Stimulated activated CD8-positive, alpha-beta memory T cell treated with anti-CD3 and anti-CD28 coated beads, Interleukin-2, amount 100 ng/mL, for 48 hours (primary cell): ENCODE measurements at regions not wholly inside any gene's neighbourhood (a gene's known extent, or its start where the extent isn't known, plus 50 kb on each side); places are given as distances from the start of the nearest gene placed in this dataset.
"Not testable (repeated sequence)": the region's sequence is repeated elsewhere in the genome, so short reads cannot be mapped to it uniquely, and the experiment has no call there.

Experiments
- DNase-seq, 2 donors: peaks; one replicate each; pipeline ENCODE4 v3.0.0-alpha.2; 2020; ENCODE audit warnings: low read depth in 2 of 2

- DNase-seq = no peak
These were observed 78.4 kb downstream of the RNASET2 start for GRCh38 chr6:166877906-166878305.

- no peak for DNase-seq
These were observed 79.0 kb downstream of the RNASET2 start for GRCh38 chr6:166877349-166877748.

DNA sequence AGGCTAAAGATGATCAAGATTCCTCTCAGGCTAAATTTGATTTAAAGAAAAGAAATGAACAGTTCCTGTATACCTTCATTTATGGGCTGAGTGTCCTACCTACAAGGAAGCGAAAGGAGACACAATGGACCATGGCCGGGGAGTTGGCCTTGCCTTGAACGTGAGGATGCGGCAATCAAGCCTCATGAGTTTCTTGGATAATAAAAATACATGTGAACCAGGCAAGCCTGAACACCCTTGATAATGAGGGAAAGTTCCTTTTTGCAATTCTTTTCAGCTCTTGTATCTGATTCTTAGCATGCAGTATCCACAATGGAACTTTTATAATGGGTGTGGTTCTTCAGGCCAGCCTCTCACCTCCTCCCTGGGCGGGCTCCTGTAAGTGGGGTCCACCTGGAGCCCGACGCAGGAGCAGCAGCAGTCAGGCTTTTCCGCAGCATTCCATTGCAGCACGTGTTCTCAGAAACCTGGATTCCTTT lies 83.8 kb downstream of the RNASET2 start:
- DNase-seq = no peak

DNA sequence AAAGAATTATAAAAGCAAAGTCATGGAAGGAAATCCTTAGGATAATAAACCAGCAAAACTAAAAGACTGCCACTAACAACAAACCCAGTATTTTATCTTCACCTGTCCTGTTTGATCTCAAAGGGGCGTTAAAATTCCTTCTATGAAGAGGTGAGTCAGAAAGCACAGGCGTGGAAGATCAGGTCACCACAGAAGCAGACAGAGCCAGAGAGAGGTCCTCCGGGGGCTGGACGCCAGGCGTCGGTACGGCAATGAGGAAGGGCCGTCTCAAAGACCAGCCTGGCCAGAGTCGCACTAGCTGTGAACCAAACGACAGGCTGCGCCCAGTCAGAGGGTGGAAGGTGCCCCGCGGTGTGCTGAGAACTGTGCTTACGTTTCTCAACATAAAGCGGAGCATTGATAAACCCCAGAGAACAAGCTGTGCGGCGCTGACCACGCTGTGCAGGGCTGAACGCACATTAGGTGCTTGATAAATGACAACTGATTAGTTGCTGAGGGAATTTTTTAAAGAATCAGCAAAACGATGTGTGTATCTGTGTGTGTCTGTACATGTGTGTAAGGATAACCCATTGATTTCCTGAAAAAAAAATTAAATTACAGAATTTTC lies 85.6 kb downstream of the RNASET2 start:
- DNase-seq = no peak

GRCh38 chr6:166866839-166867637 lies 89.3 kb downstream of the RNASET2 start:
- DNase-seq = no peak

GRCh38 chr6:166864333-166864732 lies 92.0 kb downstream of the RNASET2 start:
- no peak for DNase-seq

DNA sequence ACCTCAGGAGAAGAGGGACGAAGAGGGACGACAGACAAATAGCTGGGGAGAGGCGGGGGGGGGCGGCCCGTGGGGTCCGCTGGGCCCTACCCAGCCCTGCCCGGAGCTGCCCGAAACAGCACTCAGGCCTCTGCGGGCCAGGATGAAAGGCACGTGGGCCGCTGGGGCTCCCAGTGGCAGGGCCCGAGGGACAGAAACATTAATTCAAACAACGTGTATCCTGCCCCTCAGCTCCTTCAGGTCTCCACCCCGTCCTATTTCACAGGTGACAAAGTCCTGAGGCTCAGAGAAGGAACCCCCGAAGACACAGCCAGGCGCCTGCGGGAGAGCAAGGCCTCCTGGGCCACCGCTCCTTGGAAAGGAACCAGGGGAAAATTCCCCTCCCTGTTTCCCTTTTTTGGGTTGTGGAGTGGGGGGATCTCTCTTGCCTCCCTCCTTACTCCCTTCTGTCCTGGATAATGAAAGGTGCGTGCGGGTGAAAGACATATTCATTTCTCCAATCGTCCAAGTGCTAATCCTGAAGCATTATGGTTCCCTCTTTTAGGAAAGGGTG lies 93.3 kb downstream of the RNASET2 start:
- no peak for DNase-seq

GRCh38 chr6:166862287-166862977 lies 93.9 kb downstream of the RNASET2 start:
- DNase-seq = no peak

DNA sequence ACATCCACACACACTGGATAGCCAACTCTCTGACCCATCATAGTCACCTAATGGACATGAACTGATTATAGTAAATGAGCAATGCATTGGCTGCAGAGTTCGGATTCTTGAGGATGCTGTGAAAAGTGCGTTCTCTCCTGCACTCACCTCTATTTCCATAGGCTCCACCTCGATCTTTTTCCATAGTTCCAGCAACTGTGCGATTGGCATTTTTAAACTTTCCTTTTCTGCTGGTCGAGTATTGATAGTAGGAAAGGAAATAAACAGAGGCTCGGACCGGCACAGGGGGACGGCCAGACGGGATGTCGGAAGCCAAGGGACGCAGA lies 94.4 kb downstream of the RNASET2 start:
- DNase-seq = no peak

DNA sequence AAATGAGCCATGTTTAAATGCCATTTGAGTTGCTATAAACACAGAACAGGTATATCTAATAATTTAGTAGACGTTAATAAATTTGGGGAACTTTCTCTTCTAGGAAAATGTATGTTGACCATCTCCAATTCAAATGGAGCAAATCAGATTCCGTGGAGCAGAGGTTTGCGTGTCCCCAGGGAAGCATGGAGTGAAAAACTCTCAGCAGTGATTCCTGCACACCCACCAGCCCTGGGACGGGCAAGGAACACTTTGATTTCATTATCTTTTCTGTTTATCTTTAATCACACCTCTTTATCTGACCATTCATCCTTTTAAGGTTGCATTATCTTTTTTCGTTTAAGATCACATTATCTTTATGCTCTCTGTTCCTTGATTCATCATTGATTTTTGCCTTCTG lies 95.0 kb downstream of the RNASET2 start:
- no peak for DNase-seq

DNA sequence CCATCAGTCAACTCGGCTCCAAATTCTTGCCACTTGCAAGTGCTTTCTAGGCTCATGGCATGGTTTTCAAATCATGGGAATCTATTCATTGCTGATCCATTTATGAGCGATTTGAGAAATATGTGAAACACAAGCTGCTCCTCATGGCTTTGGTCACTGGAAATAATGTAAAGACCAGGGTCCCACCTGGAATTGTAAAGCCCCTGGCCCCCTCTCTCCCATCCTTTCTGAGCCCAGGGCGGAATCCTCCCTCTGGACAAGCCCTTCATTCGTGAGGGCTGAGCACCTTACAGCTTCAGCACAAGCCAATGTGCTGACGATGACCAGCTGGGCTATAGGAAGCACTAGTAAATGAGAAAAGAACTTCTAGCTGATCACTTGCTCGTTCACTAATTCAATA lies 96.0 kb downstream of the RNASET2 start:
- no peak for DNase-seq

DNA sequence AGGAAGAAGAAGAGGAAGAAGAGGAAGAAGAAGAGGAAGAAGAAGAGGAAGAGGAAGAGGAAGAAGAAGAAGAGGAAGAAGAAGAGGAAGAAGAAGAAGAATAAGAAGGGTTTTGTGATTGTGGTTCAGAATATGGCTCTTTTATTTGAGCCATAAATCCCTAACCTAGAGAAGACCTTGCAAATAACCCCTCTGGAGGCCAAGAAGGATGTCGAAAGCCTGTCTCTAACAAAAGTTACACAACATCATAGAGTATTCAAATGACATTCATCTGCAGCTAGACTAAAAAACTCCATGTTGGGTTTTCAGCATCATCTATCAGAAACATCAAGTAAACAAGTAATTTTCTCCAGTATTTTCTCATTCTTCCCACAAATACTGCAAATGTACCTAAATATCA lies 100.9 kb downstream of the RNASET2 start:
- no peak for DNase-seq

DNA sequence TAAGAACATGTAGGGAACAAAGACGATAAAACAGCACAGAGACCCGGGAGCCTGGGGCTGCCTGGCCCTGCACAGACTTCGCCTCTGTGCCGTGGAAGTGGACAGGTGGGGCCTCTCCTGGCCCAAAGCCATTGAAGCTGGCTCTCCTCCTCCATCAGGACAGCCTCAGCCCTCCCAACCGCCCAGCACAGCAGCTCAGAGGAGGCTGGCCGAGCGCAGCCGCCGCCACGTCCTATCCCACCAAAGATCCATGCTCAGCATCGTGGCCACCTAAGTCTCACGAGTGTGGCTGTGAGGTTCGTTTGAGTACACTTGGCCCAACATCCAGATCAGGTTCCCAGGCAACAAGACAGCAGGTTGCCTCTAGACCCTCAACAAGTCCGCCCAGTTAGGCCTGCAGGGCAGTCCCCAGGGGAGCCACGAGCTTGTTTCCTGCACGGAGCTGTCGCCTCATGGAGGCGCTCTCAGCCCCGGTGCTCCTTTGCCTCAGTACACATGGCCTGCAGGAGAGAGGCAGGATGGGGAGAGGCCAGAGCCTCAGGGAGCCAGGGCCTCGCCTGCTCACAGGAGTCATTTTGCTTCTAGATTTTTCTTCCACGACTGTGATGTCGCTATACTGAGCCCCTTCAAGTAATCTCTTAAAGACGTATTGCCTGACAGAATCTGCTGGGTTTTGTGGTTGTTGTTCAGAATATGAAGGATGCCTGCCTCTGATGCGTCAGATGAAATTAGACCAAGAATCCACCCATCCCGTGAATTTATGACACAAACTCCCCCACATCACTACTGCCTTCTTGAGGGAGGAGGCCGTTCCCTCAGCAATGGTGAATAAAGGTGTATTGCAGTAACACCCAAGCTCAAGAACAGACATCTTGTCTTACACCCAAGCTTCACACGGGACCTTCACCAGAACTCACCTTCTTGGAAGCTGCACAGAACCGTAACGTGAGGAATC lies 102.7 kb downstream of the RNASET2 start:
- no peak for DNase-seq

DNA sequence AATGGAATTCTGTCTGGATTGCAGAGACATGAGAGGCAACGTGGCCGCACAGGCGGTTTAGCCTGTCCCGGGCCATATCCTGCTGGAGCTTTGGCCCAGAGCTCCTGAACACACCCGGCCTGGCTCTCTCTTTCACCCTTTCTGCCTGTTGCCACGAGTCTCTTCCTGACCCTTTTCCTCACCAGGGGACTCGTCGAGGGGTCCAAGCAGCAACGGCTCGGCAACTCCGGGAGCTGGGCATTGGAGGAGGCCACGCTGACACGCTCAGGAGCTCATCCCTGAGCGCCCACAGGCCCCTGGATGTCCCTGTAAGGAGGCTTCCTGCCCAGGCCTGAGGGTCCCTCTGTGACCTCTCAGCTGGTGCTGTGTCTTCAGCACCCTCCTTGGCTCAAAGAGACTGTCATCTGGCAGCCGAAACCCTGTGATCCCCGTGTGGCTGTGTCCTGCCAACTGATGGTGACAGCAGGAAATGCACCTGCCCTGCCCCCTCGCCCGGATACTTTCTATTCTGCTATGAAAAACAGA lies 103.8 kb downstream of the RNASET2 start:
- no peak for DNase-seq

DNA sequence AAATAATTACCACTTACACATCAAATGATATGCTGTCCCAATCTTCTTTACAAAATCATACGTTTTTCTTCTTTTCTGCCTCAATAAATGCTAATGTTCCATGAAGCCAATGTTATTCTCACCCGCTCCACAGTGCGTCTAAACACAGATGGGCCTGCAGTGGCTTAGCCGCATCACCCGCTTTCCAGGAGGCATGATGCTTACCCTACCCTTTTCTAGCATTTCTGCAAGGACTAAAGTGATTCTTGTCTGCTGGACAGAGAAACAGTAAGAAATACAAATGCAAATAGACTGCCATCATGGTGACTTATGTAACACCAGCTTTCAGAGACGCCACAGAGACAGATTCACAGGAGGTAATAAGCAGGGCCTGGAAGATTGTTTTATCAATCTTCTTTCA lies 104.4 kb downstream of the RNASET2 start:
- DNase-seq = no peak

DNA sequence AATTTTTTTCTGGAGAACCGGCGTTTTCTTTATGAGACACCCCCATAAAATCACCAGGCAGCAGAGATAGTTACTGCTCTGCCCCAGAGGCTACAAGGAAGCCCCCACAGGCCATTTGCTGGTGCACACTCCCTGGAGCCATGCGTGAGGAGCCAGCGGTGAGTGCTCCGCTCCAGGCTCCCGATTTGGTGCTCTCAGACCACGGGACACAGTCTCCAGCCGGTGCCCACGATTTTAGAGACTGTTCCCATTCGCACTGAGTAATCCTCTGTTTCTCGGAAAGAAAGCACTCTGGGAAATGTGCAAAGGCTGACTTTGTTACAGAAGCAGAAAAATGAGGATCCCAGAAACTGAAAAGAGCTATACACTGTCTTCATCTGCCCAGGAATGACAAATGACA lies 104.9 kb downstream of the RNASET2 start:
- no peak for DNase-seq

DNA sequence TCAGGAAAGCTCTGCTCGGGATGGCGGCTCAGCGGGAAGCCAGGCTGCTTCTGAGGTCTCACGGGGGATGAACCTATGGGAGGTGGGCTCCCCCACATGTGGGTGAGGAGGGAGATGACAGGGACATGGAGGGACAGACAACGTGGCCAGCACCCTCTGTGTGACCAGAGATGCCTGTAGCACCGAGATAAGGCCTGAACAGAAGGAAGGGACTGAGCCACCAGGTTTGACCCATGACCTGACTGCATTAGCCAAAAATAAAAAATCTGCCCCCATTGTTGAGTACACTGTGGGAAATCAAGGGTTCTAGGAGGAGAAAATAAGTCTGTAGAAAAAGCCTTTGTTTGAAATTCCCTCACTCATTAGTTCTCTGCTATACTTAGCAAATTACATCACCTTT lies 105.7 kb downstream of the RNASET2 start:
- no peak for DNase-seq

DNA sequence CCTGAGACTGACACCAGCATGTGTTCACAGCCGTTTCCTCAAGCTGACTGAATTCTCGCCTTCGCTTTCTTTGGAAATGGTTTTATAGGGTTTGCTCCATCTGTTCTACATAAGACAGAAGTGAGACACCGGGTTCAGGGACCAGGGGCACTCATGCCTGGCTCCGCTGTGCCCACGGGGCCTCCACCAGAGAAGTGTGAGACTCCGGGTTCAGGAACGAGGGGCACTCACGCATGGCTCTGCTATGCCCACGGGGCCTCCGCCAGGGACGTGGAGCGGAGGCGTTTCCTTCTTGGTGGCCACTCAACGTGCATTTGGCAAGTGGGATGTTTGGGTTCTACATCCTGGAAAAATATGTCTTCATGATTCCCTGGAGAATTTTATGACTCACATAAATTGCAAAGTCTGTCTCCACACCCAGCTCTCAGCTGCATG lies 106.6 kb downstream of the RNASET2 start:
- DNase-seq = no peak

DNA sequence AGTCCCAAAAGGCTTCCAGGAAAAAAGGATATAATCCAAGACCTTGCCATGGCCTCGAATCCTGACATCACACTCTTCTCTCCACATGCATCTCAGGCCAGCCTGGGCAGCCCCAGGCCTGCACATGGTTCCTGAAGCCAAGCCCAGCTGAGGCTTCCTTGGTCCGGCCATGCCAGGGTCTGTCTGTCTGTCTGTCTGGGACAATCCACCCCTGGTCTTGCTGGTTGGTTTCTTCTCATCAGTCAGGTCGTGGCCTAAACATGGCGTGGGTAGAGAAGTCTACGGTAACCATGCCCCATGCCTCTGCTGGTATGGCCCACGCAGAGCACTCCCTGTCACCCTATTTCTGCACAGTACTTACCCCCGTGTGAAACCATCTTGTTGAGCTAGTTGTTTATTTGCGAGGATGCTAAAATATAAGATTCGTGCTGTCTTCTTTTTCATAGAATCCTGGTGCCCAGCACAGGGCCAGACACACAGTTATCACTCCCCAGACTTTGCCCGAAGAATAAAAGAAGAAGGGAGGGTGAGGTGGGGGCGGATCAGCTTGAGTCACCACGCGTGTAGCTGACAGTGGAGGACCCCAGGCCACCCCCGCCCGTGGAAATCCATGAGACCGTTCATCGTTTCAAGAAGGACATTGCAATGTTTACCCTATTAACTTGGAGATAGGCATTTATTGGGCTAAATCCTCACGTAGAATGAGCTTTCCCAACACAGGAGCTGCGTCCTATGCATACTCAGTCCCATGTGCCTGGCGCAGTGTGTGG lies 107.2 kb downstream of the RNASET2 start:
- DNase-seq = no peak

DNA sequence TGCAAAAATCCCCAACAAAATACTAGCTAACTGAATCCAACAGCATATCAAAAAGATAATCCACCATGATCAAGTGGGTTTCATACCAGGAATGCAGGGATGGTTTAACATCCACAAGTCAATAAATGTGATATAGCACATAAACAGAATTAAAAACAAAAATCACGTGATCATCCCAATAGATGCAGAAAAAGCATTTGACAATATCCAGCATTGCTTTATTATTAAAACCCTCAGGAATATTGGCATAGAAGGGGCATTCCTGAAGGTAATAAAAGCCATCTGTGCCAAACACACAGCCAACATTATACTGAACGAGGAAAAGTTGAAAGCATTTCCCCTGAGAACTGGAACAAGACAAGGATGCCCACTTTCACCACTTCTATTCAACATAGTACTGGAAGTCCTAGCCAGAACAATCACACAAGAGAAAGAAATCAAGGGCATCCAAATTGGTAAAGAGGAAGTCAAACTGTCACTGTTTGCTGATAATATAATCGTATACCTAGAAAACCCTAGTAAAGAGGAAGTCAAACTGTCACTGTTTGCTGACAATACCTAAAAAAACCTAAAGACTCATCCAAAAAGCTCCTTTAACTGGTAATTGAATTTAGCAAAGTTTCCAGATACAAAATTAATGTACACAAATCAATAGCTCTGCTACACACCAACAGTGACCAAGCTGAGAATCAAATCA lies 109.8 kb downstream of the RNASET2 start:
- not testable (repeated sequence) for DNase-seq
